Endothelial cell (in vitro differentiated cells): ENCODE measurements at regions not wholly inside any gene's neighbourhood (a gene's known extent, or its start where the extent isn't known, plus 50 kb on each side); places are given as distances from the start of the nearest gene placed in this dataset.
A peak's percentile ranks its signal among the peaks of the same experiment; 100 is the strongest.
"Not testable (repeated sequence)": the region's sequence is repeated elsewhere in the genome, so short reads cannot be mapped to it uniquely, and the experiment has no call there.

ENCODE experiments used
- DNase-seq: peaks from one replicate; pipeline ENCODE4 v3.0.0; 2021; ENCODE audit warnings: low spot score
- H3K27ac Mint-ChIP-seq: one replicate; pipeline ENCODE4 v1.8.0; 2021; ENCODE audit warnings: mixed read lengths, inconsistent platforms; ENCODE audit not compliant: unreplicated experiment
- H3K27me3 Mint-ChIP-seq: one replicate; pipeline ENCODE4 v1.8.0; 2021; ENCODE audit warnings: mild to moderate bottlenecking, moderate library complexity, mixed read lengths, inconsistent platforms; ENCODE audit not compliant: unreplicated experiment
- H3K36me3 Mint-ChIP-seq: one replicate; pipeline ENCODE4 v1.8.0; 2021; ENCODE audit warnings: mild to moderate bottlenecking, low read depth, mixed read lengths, inconsistent platforms; ENCODE audit not compliant: unreplicated experiment
- H3K4me1 Mint-ChIP-seq: one replicate; pipeline ENCODE4 v1.8.0; 2021; ENCODE audit warnings: mild to moderate bottlenecking, mixed read lengths, inconsistent platforms; ENCODE audit not compliant: unreplicated experiment
- H3K4me3 Mint-ChIP-seq: one replicate; pipeline ENCODE4 v1.8.0; 2021; ENCODE audit warnings: mild to moderate bottlenecking, mixed read lengths, inconsistent platforms; ENCODE audit not compliant: unreplicated experiment
- H3K9me3 Mint-ChIP-seq: one replicate; pipeline ENCODE4 v1.8.0; 2021; ENCODE audit warnings: mixed read lengths, inconsistent platforms; ENCODE audit not compliant: unreplicated experiment
- TF ChIP-seq, protein P1 (sequence below): fragments of 200-600 bp; sonication (generic); IDR thresholded peaks from one replicate; pipeline ENCODE4 v1.5.0; 2021; ENCODE audit warnings: antibody characterized with exemption; ENCODE audit not compliant: unreplicated experiment

DNA sequence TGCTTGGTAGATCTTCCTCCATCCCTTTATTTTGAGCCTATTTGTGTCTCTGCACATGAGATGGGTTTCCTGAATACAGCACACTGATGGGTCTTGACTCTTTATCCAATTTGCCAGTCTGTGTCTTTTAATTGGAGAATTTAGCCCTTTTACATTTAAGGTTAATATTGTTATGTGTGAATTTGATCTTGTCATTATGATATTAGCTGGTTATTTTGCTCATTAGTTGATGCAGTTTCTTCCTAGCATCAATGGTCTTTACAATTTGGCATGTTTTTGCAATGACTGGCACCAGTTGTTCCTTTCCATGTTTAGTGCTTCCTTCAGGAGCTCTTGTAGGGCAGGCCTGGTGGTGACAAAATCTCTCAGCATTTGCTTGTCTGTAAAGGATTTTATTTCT, 72.4 kb downstream of the HNRNPD start:
- not testable (repeated sequence) for H3K4me3 Mint-ChIP-seq

GRCh38 chr4:82293304-82293703, 80.5 kb downstream of the HNRNPD start:
- H3K9me3 Mint-ChIP-seq: no peaks in the 10 kb centered on the region
- TF ChIP-seq, protein P1, sequence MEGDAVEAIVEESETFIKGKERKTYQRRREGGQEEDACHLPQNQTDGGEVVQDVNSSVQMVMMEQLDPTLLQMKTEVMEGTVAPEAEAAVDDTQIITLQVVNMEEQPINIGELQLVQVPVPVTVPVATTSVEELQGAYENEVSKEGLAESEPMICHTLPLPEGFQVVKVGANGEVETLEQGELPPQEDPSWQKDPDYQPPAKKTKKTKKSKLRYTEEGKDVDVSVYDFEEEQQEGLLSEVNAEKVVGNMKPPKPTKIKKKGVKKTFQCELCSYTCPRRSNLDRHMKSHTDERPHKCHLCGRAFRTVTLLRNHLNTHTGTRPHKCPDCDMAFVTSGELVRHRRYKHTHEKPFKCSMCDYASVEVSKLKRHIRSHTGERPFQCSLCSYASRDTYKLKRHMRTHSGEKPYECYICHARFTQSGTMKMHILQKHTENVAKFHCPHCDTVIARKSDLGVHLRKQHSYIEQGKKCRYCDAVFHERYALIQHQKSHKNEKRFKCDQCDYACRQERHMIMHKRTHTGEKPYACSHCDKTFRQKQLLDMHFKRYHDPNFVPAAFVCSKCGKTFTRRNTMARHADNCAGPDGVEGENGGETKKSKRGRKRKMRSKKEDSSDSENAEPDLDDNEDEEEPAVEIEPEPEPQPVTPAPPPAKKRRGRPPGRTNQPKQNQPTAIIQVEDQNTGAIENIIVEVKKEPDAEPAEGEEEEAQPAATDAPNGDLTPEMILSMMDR: no peak
- no peak overlapping the region for H3K4me3 Mint-ChIP-seq
- no peaks in the 10 kb centered on the region for H3K27me3 Mint-ChIP-seq
- no peaks in the 10 kb centered on the region for H3K4me1 Mint-ChIP-seq
- DNase-seq: no peak
- no peaks in the 10 kb centered on the region for H3K36me3 Mint-ChIP-seq
- H3K27ac Mint-ChIP-seq: no peak overlapping the region

More for the DNA sequence above, 72.4 kb downstream of the HNRNPD start:
- H3K36me3 Mint-ChIP-seq, H3K27me3 Mint-ChIP-seq, H3K4me1 Mint-ChIP-seq, H3K9me3 Mint-ChIP-seq, DNase-seq, H3K27ac Mint-ChIP-seq: not testable (repeated sequence)

DNA sequence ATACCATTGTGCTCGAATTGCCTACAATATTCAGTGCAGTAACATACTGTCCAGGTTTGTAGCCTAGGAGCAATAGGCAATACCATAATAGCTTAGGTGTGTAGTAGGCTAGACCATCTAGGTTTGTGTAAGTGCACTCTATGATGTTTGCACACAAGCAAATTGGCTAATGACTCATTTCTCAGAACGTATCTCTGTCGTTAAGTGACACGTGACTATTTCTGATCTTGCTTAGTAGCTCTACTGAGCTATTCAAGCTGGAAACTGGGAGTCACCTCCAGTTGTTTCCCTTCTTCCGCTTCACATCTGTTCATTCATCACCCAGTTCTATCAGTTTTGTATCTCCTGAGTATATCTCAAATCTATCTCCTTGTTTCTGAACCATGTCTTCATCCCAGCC, 86.1 kb downstream of the HNRNPD start:
- peaks cover 4% of the 10 kb centered on the region for H3K27me3 Mint-ChIP-seq
- H3K4me1 Mint-ChIP-seq: peaks cover 5% of the 10 kb centered on the region
- H3K36me3 Mint-ChIP-seq: no peaks in the 10 kb centered on the region
- H3K27ac Mint-ChIP-seq: no peak overlapping the region
- H3K9me3 Mint-ChIP-seq: no peaks in the 10 kb centered on the region
- DNase-seq: no peak
- no peak overlapping the region for H3K4me3 Mint-ChIP-seq
- TF ChIP-seq, protein P1: no peak

DNA sequence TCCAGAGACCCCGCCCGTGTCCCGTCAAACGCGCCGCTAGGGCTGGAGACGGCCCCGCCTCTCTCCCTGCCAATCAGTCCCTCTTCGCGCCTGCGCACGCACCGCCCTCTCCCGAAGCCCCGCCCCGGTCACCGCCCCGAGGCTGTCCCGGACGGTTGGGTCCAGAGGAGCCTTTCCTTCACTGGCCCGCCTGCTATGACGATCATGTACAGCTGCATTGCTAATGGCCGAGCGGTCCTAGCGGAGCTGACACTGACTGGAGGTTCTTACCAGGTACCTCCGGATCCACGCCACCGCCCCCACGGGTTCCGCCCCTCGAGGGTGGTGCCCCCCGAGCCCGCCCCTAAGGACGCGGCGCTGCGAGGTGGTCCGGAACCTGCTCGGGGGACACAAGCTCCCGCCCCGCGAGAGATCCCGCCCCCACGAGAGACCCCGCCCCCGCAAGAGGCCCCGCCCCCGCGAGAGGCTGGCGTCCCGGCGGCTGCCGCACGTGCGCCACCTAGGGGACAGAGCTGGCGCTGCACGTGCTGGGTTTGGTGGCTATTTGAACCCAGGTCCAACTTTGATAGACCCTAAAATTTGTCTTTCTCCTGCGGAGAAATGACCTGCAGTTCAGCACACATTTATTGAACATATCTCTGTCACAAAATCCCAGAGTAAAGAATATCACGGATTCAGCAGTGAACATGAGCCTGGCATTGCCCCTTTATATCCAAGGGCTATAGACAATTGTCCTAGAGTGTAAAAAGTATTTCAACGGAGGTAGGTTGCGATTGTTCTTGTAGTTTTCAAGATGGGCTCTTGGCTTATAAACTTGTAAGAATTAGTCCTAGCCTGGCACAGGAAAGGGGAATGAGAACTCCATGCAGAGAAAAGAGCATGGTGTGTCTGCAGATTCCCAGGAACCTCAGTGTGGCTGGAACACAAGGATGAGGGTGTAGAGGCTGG, 88.7 kb downstream of the HNRNPD start:
- Mint-ChIP-seq H3K4me1 (peaks cover 5% of the 10 kb centered on the region), H3K27me3 (peaks cover 6% of the 10 kb centered on the region), H3K9me3 (no peaks in the 10 kb centered on the region), H3K36me3 (no peaks in the 10 kb centered on the region), H3K27ac (no peak overlapping the region), H3K4me3 (peak overlapping the region; percentile 71)
- TF ChIP-seq, protein P1: peak; percentile 97
- peak; percentile 99 for DNase-seq

GRCh38 chr4:82284475-82284857, 89.3 kb downstream of the HNRNPD start:
- no peak overlapping the region for H3K27ac Mint-ChIP-seq
- H3K36me3 Mint-ChIP-seq: no peaks in the 10 kb centered on the region
- peaks cover 5% of the 10 kb centered on the region for H3K4me1 Mint-ChIP-seq
- no peaks in the 10 kb centered on the region for H3K9me3 Mint-ChIP-seq
- H3K27me3 Mint-ChIP-seq: peaks cover 6% of the 10 kb centered on the region
- DNase-seq: no peak
- TF ChIP-seq, protein P1: no peak
- peak overlapping the region; percentile 71 for H3K4me3 Mint-ChIP-seq
